GM21737 (cell line): ENCODE measurements at regions not wholly inside any gene's neighbourhood (a gene's known extent, or its start where the extent isn't known, plus 50 kb on each side); places are given as distances from the start of the nearest gene placed in this dataset.

Source experiments
- ATAC-seq: cut with Tn5 transposase; IDR thresholded peaks from one replicate; pipeline ENCODE4 v1.9.1; 2021; ENCODE audit warnings: mild to moderate bottlenecking, moderate library complexity; ENCODE audit not compliant: unreplicated experiment

DNA sequence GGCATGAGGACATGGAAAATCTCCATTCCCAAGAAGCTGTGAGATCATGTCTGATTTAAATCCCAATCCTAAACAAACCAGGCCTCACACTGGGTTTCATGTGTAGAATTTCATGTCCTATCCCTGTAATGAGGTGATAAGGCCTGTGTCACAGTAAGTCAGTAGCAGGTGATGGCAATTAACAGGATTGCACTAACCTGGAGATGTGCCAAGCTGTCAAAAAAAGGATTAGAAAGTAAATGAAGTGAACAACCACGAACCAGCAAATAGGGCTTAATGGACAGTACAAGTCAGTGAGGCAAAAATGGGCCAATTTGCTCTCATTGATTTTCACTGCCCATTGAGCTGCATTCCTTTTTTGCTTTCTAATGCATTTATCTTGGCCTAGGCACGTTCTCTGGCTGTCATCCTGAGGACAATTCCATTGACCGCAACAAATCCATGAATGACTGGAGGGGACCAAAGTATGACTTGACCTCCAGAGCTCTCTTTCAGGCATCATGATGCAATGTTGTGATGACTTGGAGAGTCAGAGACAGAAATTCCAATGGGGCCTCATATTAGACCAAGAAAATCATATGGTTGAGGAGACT lies 673.6 kb upstream of the ADGRL2 start:
- no peak for ATAC-seq

DNA sequence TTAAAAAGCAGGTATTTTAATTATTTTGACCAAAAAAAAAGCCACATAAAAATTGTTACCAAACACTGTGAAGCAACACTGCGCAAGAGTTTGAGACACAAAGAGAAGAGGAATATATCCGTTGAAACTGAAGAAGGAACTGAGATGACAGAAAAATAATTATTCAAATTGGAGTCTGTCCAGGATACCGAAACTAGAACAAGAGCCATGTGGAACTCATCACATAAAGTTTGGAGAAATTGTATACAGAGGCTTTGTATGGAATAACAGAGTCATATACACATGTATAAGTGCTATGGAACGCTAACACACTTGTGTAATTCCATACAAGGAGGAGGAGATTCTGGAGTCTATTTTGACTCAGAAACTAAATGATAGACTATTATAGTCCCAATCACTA lies 675.1 kb upstream of the ADGRL2 start:
- no peak for ATAC-seq

DNA sequence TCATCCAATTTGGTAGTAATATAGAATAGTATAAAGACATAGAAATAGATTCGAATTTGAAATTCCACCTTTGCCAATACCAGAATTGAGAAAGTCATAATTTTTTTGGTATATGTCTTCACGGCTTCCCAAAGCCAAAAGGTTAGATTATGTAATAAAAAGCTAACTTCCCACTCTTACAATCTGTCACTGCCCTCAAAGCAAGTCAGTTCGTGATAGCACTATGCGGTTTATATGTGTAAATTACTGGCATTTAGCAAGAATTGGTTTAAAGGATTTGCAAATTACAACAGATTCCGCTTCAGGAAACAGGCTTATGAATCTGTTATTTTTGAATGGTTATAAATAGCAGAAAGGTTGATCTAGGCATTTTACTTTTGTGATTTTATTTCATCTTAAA lies 679.4 kb upstream of the ADGRL2 start:
- ATAC-seq = no peak

DNA sequence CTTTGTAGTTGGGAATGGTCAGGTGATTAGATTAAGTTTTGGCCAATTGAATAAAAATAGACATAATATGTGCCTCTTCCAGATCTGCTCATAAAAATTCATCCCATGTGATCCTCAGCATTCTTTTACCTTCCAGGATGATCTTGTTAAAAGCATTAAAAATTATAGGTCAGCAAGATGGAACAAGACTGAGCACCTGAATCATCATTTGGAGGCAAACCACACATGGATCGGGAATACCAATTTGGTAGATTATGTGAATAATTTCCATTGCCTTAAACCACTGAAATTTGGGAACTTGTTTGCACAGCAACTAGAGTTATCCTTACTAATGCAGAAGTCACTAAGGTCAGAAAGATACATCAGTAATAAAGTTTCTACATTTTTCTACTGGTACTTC lies 681.4 kb upstream of the ADGRL2 start:
- no peak for ATAC-seq

DNA sequence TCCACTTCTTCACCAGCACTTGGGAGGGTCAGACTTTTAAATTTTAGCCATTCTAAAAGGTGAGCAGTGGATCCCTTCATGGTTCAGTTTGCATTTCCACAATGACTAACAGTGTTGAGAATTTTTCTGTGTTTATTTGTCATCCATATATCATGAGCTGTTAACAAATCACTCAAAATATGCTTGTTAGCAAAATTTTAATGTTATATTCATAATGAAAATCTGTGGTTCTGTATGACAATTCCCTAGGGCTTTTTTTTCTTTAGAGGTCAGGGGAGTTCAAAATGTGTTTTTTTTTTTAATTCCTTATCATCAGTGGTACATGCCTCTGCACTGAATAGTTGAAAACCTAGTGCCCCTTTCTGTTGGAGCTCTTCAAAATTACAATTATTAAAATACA lies 682.2 kb upstream of the ADGRL2 start:
- ATAC-seq = no peak

DNA sequence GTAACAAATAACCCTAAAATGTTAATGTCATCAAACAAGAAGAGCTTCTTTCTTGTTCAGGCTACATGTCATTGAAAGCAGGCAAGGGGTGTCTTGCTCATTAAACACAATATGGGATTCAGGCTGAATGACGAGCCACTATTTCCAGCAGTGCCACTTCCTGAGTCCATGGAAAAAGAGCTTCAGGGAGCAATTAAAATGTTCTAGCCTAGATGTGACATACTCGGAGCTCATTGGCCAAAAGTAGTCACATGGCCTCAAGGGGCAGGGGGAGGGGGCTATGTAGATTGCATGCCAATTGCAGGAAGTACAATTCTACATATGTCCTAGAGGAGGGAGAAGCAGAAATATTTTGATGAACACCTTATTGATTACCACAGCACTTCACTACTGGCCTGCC lies 685.3 kb upstream of the ADGRL2 start:
- ATAC-seq = no peak

DNA sequence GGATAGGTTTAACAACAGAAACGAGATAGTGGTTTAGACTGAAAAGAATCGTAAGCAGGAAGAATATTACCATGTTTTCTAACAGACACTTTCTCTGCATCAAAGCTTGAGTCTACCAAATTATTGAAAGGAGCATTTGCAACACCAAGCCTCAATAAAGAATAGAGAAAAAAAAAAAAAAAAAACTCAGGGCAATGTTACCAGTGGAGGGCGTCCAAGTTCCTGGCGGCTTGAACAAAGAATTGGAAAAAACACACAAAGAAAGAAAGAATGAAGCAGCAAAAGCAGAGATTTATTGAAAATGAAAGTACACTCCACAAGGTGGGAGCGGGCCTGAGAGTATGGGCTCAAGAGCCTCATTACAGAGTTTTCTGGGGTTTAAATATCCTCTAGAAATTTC lies 686.5 kb upstream of the ADGRL2 start:
- ATAC-seq = no peak

DNA sequence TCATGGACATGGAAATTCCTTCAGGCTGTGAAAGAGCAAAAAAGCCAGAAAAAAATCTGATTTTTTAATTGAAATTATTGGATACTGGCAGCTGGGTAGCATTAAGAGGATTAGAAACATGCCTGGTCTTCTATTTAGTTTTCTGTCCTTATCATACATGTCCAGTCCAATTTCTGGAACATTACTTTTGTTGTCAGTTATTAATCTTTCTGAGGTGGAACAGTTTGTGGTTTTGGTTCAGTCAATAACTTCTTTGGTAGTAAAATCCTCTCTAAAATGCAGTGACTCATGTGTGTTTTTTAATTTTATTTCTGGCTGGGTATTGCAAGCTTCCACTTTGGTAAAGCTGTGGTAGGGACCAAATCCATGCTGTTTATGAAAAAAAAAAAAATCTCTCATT lies 687.0 kb upstream of the ADGRL2 start:
- no peak for ATAC-seq

DNA sequence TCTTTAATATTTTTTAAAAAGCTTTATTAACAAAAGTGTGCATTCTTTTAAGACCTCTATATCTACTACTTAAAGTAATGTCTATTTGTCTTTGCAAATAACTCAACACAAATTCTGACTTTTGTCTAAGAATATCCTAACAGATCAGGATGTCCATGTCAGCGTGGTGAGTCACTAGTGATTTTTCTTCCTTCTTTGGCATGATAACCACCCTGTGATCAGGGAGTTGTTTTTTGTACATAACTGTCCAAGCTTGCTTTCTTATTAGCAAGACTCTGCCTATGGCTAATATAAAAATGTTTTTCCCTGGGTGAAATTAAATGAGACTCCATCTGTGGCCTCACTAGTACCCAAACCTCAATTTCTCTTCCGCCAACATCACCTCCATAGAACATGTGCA lies 688.9 kb upstream of the ADGRL2 start:
- ATAC-seq = no peak

DNA sequence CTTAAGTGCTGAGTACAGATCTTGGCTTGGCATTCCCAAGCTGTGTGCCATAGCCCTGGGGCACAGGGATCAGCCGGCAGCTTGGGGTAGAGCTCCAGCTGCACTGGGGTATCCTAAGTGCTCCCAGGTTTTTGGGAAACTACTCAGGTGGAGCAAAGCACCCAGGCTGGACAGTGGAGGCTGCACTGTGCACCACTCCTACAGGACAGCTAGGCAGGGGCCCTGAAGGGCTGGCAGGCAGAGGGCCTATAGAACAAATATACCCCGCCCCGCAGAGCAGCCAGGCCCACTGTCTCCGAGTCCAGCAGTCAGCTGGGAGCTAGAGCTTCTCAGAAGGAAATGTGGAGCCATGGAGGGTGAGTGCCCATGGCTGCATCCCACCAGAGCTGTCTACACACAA lies 691.7 kb upstream of the ADGRL2 start:
- ATAC-seq = no peak

DNA sequence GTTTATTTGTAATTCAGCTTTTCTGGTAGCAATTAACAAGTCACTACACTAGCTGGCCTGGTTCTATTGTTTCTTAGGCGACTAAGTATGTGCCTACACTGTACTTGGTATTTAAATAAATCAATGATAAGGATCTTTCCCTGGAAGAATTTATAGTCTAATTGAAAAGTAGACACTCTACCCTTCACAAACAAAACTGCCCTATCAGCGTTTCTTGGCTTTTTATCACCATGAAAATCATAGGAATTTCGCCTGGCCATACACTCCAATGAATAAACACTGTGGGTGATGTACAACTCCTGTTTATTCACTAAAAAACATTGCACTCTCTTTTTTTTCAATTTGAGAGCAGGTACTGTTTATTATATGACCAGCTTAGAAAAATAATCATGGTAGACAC lies 702.9 kb upstream of the ADGRL2 start:
- no peak for ATAC-seq

DNA sequence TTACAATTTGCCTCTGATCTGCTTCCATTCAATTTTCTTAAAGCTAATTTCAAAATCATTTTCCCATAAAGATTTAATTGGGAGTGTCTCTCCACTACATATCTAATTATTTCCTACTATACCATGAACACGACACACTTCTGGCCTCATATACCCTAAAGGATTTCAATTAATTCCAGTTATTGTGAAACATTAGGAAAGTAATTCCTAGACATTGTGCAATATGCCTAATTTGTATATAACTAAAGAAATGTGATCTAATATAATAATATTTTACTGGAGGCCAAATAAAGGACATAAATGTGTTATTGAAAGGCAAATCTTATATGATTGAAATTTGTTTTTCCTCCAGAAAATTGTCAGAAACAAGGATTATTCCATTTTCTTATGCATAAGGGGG lies 727.2 kb upstream of the ADGRL2 start:
- no peak for ATAC-seq

DNA sequence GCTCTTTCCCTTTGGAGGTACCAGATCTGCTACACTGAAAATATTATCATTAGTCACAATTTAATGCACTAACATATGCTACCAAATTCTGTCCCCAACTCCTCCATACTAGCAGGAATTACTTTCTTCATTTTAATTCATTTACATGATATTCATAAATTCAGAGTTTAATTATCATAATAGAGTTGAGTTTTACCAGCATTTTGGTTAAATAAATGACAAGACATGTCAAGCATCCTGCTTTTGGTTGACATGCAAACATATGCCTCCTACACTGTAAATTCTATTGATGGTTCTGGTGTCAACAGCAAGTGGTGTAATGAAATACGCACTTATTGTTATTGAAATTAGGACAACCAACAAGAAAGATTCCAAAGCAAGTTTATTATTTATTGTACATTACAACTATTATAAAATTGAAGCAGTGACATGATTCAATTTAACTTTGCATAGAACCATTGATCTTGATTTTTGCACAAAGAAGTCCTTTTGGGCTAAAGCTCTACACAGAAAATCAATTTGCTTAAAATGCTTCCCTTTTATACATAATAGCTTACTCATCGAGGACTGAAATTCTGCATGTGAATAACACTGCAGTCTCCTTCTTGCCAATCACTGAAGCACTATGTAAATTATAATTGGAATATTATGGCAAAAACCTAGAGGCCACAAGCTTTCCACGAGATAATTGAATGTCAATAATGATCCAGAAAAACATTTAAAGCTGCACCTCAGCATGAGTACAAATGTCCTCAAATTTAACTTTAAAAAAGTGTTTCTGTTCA lies 728.6 kb upstream of the ADGRL2 start:
- no peak for ATAC-seq

DNA sequence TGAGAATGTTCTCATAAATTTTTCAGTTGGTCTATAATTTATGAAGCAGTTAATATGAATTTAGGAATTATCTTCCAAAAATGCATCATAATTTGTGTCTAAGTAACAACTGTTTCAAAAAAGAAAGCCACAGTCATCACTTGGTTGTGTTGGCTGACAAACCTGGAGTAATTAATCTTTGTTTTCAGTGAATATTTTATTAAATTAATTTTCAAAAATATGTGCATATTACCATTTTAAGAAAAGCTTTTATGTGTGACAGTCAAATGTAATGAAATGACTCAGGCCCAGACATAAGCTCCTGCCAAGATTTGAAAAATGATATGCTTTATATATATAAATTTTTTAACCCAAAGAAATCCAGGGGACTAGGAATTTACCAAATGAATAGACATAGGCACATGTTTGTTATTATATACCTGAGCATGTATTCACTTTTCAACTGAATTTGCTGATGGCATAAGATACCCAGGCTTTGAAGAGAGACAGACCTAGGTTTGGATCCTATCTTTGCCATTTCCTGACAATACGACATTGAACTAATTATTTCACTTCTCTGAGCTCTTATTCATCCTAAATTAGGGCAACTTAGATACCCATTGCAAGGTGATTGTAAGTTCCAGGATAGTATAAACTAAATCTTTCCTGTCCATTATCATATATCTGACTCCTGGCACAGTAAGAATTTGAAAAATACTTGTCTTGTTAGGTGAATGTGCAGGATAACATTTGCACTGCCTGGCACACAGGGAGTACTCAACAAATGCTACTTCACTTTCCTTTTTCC lies 729.5 kb upstream of the ADGRL2 start:
- no peak for ATAC-seq

DNA sequence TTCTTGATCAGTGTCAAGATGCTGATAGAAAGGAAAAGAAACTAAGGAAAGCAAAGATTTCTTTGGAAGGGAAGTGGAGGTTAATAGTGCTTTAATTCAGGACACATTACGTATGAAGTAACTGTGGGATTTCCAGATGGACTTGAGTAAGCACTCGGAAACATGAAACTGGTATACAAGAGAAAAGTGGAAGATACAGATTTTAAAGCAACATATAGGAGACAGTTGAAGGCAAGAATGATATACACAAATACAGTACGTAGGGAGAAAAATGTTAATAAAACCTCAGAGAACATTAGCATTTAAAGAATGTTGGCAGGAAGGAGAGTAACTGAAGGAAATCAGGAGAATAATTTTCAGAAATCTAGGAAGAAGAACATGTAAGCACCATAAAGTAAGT lies 730.9 kb upstream of the ADGRL2 start:
- no peak for ATAC-seq

DNA sequence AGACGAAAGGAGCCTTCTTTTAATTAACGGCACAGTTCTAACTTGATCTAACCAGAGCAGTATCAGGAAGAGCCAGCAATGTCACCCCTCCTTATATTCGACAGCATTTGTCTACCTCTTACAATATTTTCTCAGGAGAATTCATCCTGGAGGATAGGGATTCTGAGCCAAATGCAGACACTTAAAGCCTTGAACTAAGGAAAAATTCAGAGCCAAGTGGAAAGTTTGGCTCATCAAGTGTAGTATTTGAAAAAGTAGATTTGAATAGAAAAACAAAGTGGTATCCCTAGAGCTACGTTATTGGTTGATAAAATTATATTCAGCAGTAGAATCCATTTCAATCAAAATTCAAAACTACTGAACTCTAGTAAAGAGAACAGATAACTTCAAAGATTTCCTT lies 732.0 kb upstream of the ADGRL2 start:
- no peak for ATAC-seq

DNA sequence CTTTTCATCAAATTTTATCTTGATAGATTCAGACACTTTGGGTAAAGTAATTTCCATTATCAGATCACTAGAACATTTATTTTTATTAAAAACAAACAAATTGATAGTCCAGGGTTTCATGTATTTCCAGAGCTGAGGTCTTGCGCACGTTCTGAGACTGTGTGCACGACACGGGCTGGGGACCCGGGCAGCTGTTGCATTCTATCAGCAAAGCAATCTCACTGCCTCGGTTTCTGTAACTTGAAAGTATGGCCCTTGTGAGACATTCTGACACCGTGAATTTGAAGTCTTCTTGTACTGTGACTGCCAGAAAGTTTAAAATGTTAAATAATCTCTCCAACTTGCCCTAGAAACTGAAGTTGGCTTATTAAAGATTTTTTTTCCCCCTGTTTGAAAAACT lies 746.9 kb upstream of the ADGRL2 start:
- no peak for ATAC-seq

DNA sequence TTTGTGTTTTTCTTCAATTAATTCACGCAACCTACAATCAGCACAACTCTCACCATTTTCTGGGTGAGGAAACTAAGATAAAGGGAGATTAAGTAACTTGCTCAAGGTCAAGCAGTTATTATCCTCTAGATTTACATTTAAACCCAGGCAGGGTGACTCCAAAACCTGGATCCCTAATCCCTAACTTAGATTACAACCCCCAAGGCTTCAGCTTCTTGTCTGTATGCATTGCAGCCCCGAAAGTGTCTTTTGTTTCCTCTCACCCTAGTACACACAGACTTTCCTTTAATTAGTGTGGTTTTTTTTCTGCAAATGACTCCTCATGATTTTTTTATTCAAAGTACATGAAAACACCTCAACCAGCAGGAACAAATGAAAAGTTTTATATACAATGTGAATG lies 748.6 kb upstream of the ADGRL2 start:
- ATAC-seq = no peak

DNA sequence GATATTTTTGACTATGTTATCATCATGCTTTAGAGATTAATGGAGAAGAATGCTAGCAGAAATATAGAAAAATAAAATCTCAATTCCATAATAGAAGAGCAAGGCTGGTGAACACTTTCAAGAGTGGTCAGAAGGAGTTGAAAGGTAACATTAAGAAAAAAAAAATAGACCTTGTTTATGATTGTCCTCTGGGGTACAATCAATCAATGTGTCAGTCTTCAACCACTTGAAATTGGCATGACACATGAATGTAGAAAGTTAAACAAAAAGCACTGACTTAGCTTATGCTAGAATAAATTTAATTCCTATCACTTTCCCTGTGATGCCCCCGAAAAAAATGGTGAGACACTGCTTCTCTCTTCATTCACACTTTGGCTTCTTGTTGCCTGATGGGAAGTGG lies 750.3 kb upstream of the ADGRL2 start:
- no peak for ATAC-seq

DNA sequence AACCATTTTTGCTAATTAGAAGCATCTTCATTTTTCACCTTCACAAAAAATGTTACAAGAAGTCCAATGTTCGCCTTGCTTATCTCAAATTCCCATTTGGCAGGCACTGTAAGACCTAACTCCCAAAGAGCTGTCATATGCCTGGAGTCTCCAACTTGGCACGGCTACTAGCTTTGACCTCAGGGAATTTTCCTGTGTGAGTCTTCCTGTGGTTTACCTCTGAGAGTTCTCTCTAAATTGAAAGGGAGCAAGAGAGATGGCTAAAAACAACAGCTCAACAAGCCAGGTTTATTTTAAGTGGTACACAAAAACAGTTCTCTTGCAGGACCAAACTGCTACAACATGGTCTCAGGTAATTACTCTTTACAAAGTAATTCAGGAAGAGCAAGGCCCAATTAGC lies 756.0 kb upstream of the ADGRL2 start:
- no peak for ATAC-seq

DNA sequence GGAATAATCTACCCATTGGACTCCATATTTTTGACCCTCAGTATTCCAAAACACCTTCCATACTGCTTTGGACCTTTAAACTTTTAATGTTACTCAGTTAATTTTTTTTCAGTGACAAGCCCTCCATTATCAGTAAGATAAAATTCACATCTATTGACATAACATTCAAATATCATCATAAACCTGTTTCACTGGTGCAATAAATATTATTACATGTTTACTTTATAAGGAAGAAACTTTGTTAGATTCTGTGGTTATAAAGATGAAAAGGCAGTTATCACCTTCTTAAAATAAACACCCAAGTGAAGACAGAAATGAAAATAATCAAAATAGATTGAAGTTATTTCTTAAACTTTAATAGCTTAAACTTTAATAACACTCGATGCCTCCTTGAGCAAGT lies 758.5 kb upstream of the ADGRL2 start:
- ATAC-seq = no peak

DNA sequence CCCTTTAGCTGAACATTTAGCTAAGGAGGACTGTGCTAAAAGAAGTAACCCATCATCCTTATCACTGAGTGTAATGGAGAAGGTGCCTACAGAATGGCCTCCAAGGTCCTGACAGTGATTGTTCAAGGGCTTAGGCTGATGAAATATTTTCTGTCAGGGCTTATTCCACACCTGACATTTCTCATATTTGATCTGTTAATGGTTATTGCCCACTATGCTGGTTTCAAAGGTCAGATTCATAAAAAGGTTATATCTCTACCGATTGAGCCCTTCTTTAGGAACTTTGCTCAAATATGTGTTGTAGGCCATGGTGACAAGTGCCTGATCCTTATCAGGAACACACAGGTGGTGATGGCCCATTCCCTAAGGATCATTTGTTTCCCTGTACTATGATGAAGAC lies 766.4 kb upstream of the ADGRL2 start:
- ATAC-seq = no peak
